HepG2 (cell line): ENCODE measurements at regions not wholly inside any gene's neighbourhood (a gene's known extent, or its start where the extent isn't known, plus 50 kb on each side); places are given as distances from the start of the nearest gene placed in this dataset.

ENCODE experiments used
- ATAC-seq: fragments of 200-7000 bp; cut with Tn5 transposase; 3 replicates; pipeline ENCODE4 v1.9.1; 2020; ENCODE audit warnings: mild to moderate bottlenecking, moderate library complexity
- BruUV-seq: library from RNA; stranded (reverse); fragments of 400-500 nt; replicated peaks from 2 replicates; lab custom pipeline; 2021; lab: Mats Ljungman, UMichigan
- CTCF ChIA-PET: fragments of 300-600 bp; formaldehyde crosslinking; extraction: SDS; loops from one replicate; lab custom pipeline; 2021; ENCODE audit warnings: low total read pairs, inconsistent platforms, low intra/inter-chr PET ratio; lab: Yijun Ruan, JAX
- POLR2A ChIA-PET: fragments of 350-600 bp; sonication (Branson Sonifier 250); formaldehyde crosslinking; loops from one replicate; lab custom pipeline; 2020; ENCODE audit warnings: antibody characterized with exemption, inconsistent platforms; lab: Yijun Ruan, JAX
- DNase-seq: peaks from one replicate; pipeline ENCODE4 v3.0.0-alpha.2; 2015; ENCODE audit warnings: low spot score
- FAIRE-seq: peaks from 3 replicates; lab custom pipeline; 2011; peaks lifted over from hg19 to GRCh38; lab: Jason Lieb, UNC
- H2AFZ ChIP-seq: one replicate; pipeline ENCODE4 v1.6.1; 2011; ENCODE audit warnings: low read length, inconsistent platforms
- H3K27ac ChIP-seq: fragments of 300-600 bp; 3 replicates; pipeline ENCODE4 v1.8.0; 2011; ENCODE audit warnings: mixed run types, mild to moderate bottlenecking, mixed read lengths, low read length, inconsistent platforms; ENCODE audit not compliant: insufficient read depth; ENCODE audit errors: extremely low read length
- H3K27me3 ChIP-seq, 2 experiments: fragments of 200-600 bp in 1 of 2; 2 replicates in 1 of 2; 3 replicates in 1 of 2; pipeline versions ENCODE4 v1.6.0 to v1.8.0; 2011; ENCODE audit warnings: low read length in 2 of 2, mild to moderate bottlenecking in 2 of 2, moderate library complexity in 2 of 2, inconsistent platforms in 1 of 2; ENCODE audit not compliant: insufficient read depth in 2 of 2, control insufficient read depth in 1 of 2
- H3K36me3 ChIP-seq, 2 experiments: fragments of 200-600 bp in 1 of 2; replicated peaks in 1 of 2; 2 replicates in 1 of 2; 3 replicates in 1 of 2; pipeline versions ENCODE4 v1.5.1 to v1.8.0; 2011; ENCODE audit warnings: low read length in 2 of 2, inconsistent platforms in 1 of 2; ENCODE audit not compliant: insufficient read depth in 2 of 2, control insufficient read depth in 1 of 2
- H3K4me1 ChIP-seq: 2 replicates; pipeline ENCODE4 v1.5.1; 2012; ENCODE audit warnings: low read length, inconsistent platforms; ENCODE audit not compliant: insufficient read depth
- H3K4me2 ChIP-seq: 2 replicates; pipeline ENCODE4 v1.6.0; 2011; ENCODE audit warnings: low read depth, low read length, inconsistent platforms
- H3K4me3 ChIP-seq, 3 experiments: fragments of 200-600 bp in 1 of 3; sonication (generic), shearing (Covaris generic) in 1 of 3; replicated peaks in 1 of 3; 2 replicates each; pipeline ENCODE4 v1.5.1; 2011 to 2016; ENCODE audit warnings: low read length in 3 of 3, inconsistent platforms in 2 of 3, low read depth in 2 of 3, mild to moderate bottlenecking in 2 of 3, control low read depth in 1 of 3, mixed read lengths in 1 of 3; ENCODE audit not compliant: insufficient read depth in 1 of 3
- H3K79me2 ChIP-seq: one replicate; pipeline ENCODE4 v1.6.1; 2011; ENCODE audit warnings: low read length, inconsistent platforms; ENCODE audit not compliant: insufficient read depth
- H3K9ac ChIP-seq: 2 replicates; pipeline ENCODE4 v1.6.0; 2011; ENCODE audit warnings: mild to moderate bottlenecking, low read depth, low read length, inconsistent platforms; ENCODE audit not compliant: insufficient read depth
- H3K9me3 ChIP-seq: 2 replicates; pipeline ENCODE4 v1.5.1; 2012; ENCODE audit warnings: mild to moderate bottlenecking, low read length
- H4K20me1 ChIP-seq: 2 replicates; pipeline ENCODE4 v1.6.0; 2011; ENCODE audit warnings: inconsistent platforms, mild to moderate bottlenecking, low read length, moderate library complexity; ENCODE audit not compliant: insufficient read depth
- KLF15 ChIP-seq: sonication (generic); formaldehyde crosslinking; IDR thresholded peaks from 2 replicates; pipeline ENCODE4 v1.8.1; 2023; ENCODE audit warnings: borderline replicate concordance, mild to moderate bottlenecking, inconsistent platforms, missing genetic modification reagents, mixed read lengths
- MIER3 ChIP-seq: IDR thresholded peaks from 2 replicates; pipeline ENCODE4 v1.6.1; 2016; ENCODE audit warnings: missing compliant biosample characterization, borderline replicate concordance
- PTBP1 ChIP-seq: fragments of 200-400 bp; formaldehyde crosslinking; IDR thresholded peaks from 2 replicates; pipeline ENCODE4 v1.6.1; 2018; ENCODE audit warnings: low read length, low read depth; ENCODE audit not compliant: poor library complexity, severe bottlenecking
- ZBTB3 ChIP-seq: sonication (generic); formaldehyde crosslinking; IDR thresholded peaks from 2 replicates; pipeline ENCODE4 v1.4.0; 2020; ENCODE audit warnings: low read depth, mild to moderate bottlenecking, moderate library complexity, missing genetic modification reagents, borderline replicate concordance
- ZNF296 ChIP-seq: sonication (generic); formaldehyde crosslinking; conservative IDR thresholded peaks from 2 replicates; pipeline ENCODE4 v1.5.0; 2020; ENCODE audit warnings: mild to moderate bottlenecking, missing genetic modification reagents
- ZNF569 ChIP-seq: sonication (generic); formaldehyde crosslinking; IDR thresholded peaks from 2 replicates; pipeline ENCODE4 v1.5.0; 2020; ENCODE audit warnings: mild to moderate bottlenecking, missing genetic modification reagents, moderate library complexity, borderline replicate concordance
- ZNF773 ChIP-seq: sonication (generic); formaldehyde crosslinking; IDR thresholded peaks from 2 replicates; pipeline ENCODE4 v1.4.0; 2020; ENCODE audit warnings: missing genetic modification reagents, borderline replicate concordance
- WGBS: methylation state at CpG from one replicate; pipeline ENCODE4 v1.1.6; 2017; ENCODE audit warnings: low lambda C conversion rate; 5-methylcytosine and 5-hydroxymethylcytosine counted together
- in situ Hi-C: cut with HindIII; loops from 2 replicates; pipeline ENCODE4 v1.10.0; 2017; ENCODE audit warnings: low pct_unique_long_range_greater_than_20kb; ENCODE audit not compliant: extremely low pct_ligation_motif_present
- intact Hi-C: fragments of 100-400 bp; cut with micrococcal nuclease; formaldehyde crosslinking; loops from one replicate; pipeline ENCODE4 v1.10.0; 2022; ENCODE audit not compliant: unreplicated experiment
- TF ChIP-seq, protein P1 (sequence below): sonication (generic); formaldehyde crosslinking; IDR thresholded peaks from 2 replicates; pipeline ENCODE4 v1.4.0; 2020; ENCODE audit warnings: mild to moderate bottlenecking, low read depth, missing genetic modification reagents

DNA sequence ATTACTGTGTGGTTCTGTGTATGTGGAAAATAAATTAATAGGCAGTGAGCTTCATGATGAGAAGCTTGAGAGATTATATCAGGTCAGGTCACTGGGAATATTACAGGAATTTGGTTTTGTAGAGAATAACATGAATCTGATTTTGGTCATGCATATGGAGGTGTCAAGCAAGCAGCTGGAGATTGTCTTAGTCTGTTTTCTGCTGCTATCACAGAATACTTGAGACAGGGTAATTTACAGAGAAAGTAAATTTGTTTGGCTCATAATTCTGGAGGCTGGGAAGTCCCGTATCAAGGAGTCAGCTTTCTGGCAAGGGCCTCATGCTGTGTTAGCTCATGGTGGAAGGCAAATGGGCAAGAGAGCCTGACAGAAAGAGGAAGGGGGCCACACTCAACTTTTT lies 120.7 kb upstream of the FAM3C start:
- DNase-seq (no peak), FAIRE-seq (no peak), ATAC-seq (no peak)
- Histone ChIP-seq H3K9me3 (peaks cover 3% of the 10 kb centered on the region; the same call in 1 of the 2 replicates), H3K27ac (no peak overlapping the region), H3K4me1 (no peaks in the 10 kb centered on the region), H3K36me3 (no peaks in the 10 kb centered on the region), H3K27me3 (no peaks in the 10 kb centered on the region), H3K4me3 (no peak overlapping the region), H3K4me2 (no peak overlapping the region), H3K9ac (no peak overlapping the region), H3K79me2 (no peaks in the 10 kb centered on the region), H4K20me1 (no peaks in the 10 kb centered on the region), H2AFZ (no peak overlapping the region)
- 9% methylated on average over 1 of the region's 1 CpG for WGBS
- in situ Hi-C loops: no loop called here
- CTCF ChIA-PET: no interaction called here
- intact Hi-C loops: no loop called here
- TF ChIP-seq ZNF773: no peak
- no peak for TF ChIP-seq PTBP1
- TF ChIP-seq, protein P1, sequence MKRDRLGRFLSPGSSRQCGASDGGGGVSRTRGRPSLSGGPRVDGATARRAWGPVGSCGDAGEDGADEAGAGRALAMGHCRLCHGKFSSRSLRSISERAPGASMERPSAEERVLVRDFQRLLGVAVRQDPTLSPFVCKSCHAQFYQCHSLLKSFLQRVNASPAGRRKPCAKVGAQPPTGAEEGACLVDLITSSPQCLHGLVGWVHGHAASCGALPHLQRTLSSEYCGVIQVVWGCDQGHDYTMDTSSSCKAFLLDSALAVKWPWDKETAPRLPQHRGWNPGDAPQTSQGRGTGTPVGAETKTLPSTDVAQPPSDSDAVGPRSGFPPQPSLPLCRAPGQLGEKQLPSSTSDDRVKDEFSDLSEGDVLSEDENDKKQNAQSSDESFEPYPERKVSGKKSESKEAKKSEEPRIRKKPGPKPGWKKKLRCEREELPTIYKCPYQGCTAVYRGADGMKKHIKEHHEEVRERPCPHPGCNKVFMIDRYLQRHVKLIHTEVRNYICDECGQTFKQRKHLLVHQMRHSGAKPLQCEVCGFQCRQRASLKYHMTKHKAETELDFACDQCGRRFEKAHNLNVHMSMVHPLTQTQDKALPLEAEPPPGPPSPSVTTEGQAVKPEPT (CRISPR knock-in tag): no peak
- TF ChIP-seq ZNF296: no peak
- no peak for TF ChIP-seq KLF15 (CRISPR knock-in tag)
- no peak for TF ChIP-seq MIER3
- no peak for TF ChIP-seq ZBTB3 (CRISPR knock-in tag)
- no peak for TF ChIP-seq ZNF569 (CRISPR knock-in tag)
- POLR2A ChIA-PET: no interaction called here
- no TSS peak for BruUV-seq
